H1 (cell line): ENCODE measurements at regions not wholly inside any gene's neighbourhood (a gene's known extent, or its start where the extent isn't known, plus 50 kb on each side); places are given as distances from the start of the nearest gene placed in this dataset.

Experiments used
- CTCF ChIA-PET: fragments of 300-600 bp; sonication (Branson Sonifier 250); formaldehyde crosslinking; loops from one replicate; lab custom pipeline; 2021; ENCODE audit not compliant: partially characterized antibody; lab: Charles Lee
- POLR2A ChIA-PET: fragments of 300-600 bp; sonication (Branson Sonifier 250); formaldehyde crosslinking; loops from one replicate; lab custom pipeline; 2021; ENCODE audit warnings: inconsistent platforms; ENCODE audit not compliant: partially characterized antibody; lab: Charles Lee
- DNase-seq, 2 experiments: peaks; one replicate each; pipeline versions ENCODE4 v3.0.0 to v3.0.0-alpha.2; 2010 to 2022; ENCODE audit warnings: low spot score in 2 of 2, low read depth in 1 of 2, mixed read lengths in 1 of 2
- FAIRE-seq: peaks from 2 replicates; lab custom pipeline; 2011; peaks lifted over from hg19 to GRCh38; lab: Jason Lieb, UNC
- H2AFZ ChIP-seq: 2 replicates; pipeline ENCODE4 v1.8.1; 2012; ENCODE audit warnings: low read length, inconsistent platforms
- H2AK5ac ChIP-seq: 2 replicates; pipeline ENCODE4 v1.6.1; 2013; ENCODE audit warnings: low read depth, low read length
- H2BK120ac ChIP-seq: replicated peaks from 2 replicates; pipeline ENCODE3; 2013; ENCODE audit warnings: low read depth, low read length, inconsistent platforms
- H2BK12ac ChIP-seq: 2 replicates; pipeline ENCODE4 v1.6.1; 2013; ENCODE audit warnings: low read depth, low read length
- H2BK15ac ChIP-seq: 2 replicates; pipeline ENCODE4 v1.6.1; 2013; ENCODE audit warnings: low read length
- H2BK20ac ChIP-seq: 2 replicates; pipeline ENCODE4 v1.6.1; 2013; ENCODE audit warnings: low read length
- H2BK5ac ChIP-seq: 2 replicates; pipeline ENCODE4 v1.6.1; 2013; ENCODE audit warnings: low read depth, low read length
- H3K14ac ChIP-seq: 2 replicates; pipeline ENCODE4 v1.6.1; 2013; ENCODE audit warnings: inconsistent platforms; ENCODE audit not compliant: insufficient read length
- H3K18ac ChIP-seq: 2 replicates; pipeline ENCODE4 v1.6.1; 2013; ENCODE audit warnings: low read length; ENCODE audit errors: extremely low read depth
- H3K23ac ChIP-seq: 2 replicates; pipeline ENCODE4 v1.6.1; 2013; ENCODE audit warnings: inconsistent platforms; ENCODE audit not compliant: insufficient read length
- H3K23me2 ChIP-seq: 2 replicates; pipeline ENCODE4 v1.6.1; 2013; ENCODE audit warnings: low read depth, low read length
- H3K27ac ChIP-seq: 2 replicates; pipeline ENCODE4 v1.6.1; 2011; ENCODE audit warnings: low read depth, low read length, inconsistent platforms
- H3K27me3 ChIP-seq, 4 experiments: replicated peaks in 1 of 4; 1 replicate in 1 of 4; 2 replicates in 3 of 4; pipeline versions ENCODE4 v1.6.1 to v1.8.1; 2011 to 2013; ENCODE audit warnings: low read length in 3 of 4, mild to moderate bottlenecking in 3 of 4, inconsistent platforms in 2 of 4, mixed read lengths in 2 of 4, moderate library complexity in 1 of 4; ENCODE audit not compliant: control insufficient read depth in 3 of 4, insufficient read depth in 3 of 4; ENCODE audit errors: extremely low read depth in 1 of 4
- H3K36me3 ChIP-seq, 4 experiments: 2 replicates each; pipeline versions ENCODE4 v1.6.1 to v1.8.1; 2011 to 2013; ENCODE audit warnings: mild to moderate bottlenecking in 4 of 4, low read length in 3 of 4, moderate library complexity in 2 of 4, control low read depth in 1 of 4, inconsistent platforms in 1 of 4; ENCODE audit not compliant: insufficient read depth in 4 of 4, control insufficient read depth in 2 of 4
- H3K4ac ChIP-seq: replicated peaks from 2 replicates; pipeline ENCODE3; 2013; ENCODE audit warnings: low read length, low read depth, mixed read lengths, inconsistent platforms; ENCODE audit not compliant: insufficient read length
- H3K4me1 ChIP-seq, 4 experiments: replicated peaks in 1 of 4; 1 replicate in 1 of 4; 2 replicates in 3 of 4; pipeline versions ENCODE4 v1.6.1 to v1.8.1; 2011 to 2013; ENCODE audit warnings: low read length in 3 of 4, inconsistent platforms in 2 of 4, mixed read lengths in 1 of 4; ENCODE audit not compliant: insufficient read depth in 4 of 4, control insufficient read depth in 3 of 4
- H3K4me2 ChIP-seq, 2 experiments: 2 replicates each; pipeline versions ENCODE4 v1.6.1 to v1.8.1; 2011 to 2013; ENCODE audit warnings: low read depth in 2 of 2, low read length in 2 of 2, control low read depth in 1 of 2, inconsistent platforms in 1 of 2, mild to moderate bottlenecking in 1 of 2; ENCODE audit not compliant: insufficient read depth in 1 of 2
- H3K4me3 ChIP-seq, 4 experiments: fragments of 200-600, 300-600 bp in 1 of 4; sonication (generic), shearing (Covaris generic), sonication (Bioruptor Twin) in 1 of 4; 2 replicates each; pipeline versions ENCODE4 v1.5.1 to v1.8.1; 2011 to 2016; ENCODE audit warnings: low read length in 4 of 4, low read depth in 3 of 4, control low read depth in 2 of 4, inconsistent platforms in 2 of 4, mild to moderate bottlenecking in 2 of 4, mixed read lengths in 1 of 4, moderate library complexity in 1 of 4; ENCODE audit not compliant: insufficient read depth in 2 of 4; ENCODE audit errors: extremely low read depth in 1 of 4
- H3K56ac ChIP-seq: replicated peaks from 2 replicates; pipeline ENCODE3; 2013; ENCODE audit warnings: low read depth, mild to moderate bottlenecking, mixed read lengths, low read length, inconsistent platforms; ENCODE audit not compliant: insufficient read length
- H3K79me1 ChIP-seq: 2 replicates; pipeline ENCODE4 v1.6.1; 2013; ENCODE audit warnings: low read depth, low read length, control low read depth
- H3K79me2 ChIP-seq, 2 experiments: 2 replicates each; pipeline versions ENCODE4 v1.6.1 to v1.8.1; 2012 to 2013; ENCODE audit warnings: low read length in 2 of 2, mild to moderate bottlenecking in 2 of 2, inconsistent platforms in 1 of 2; ENCODE audit not compliant: insufficient read depth in 2 of 2, control insufficient read depth in 1 of 2
- H3K9ac ChIP-seq, 4 experiments: replicated peaks in 1 of 4; 1 replicate in 1 of 4; 2 replicates in 3 of 4; pipeline versions ENCODE4 v1.6.1 to v1.8.1; 2011 to 2013; ENCODE audit warnings: low read depth in 3 of 4, low read length in 3 of 4, control low read depth in 2 of 4, mild to moderate bottlenecking in 2 of 4, moderate library complexity in 2 of 4, inconsistent platforms in 1 of 4; ENCODE audit errors: extremely low read depth in 1 of 4
- H3K9me3 ChIP-seq, 2 experiments: 2 replicates each; pipeline versions ENCODE4 v1.6.1 to v1.8.1; 2012 to 2013; ENCODE audit warnings: mild to moderate bottlenecking in 2 of 2, moderate library complexity in 2 of 2, control low read depth in 1 of 2, inconsistent platforms in 1 of 2, low read depth in 1 of 2, low read length in 1 of 2, mixed read lengths in 1 of 2; ENCODE audit not compliant: insufficient read depth in 2 of 2
- H4K20me1 ChIP-seq, 2 experiments: replicated peaks in 1 of 2; 2 replicates each; pipeline versions ENCODE3 to v1.8.1; 2011 to 2013; ENCODE audit warnings: inconsistent platforms in 2 of 2, low read length in 2 of 2, mild to moderate bottlenecking in 1 of 2; ENCODE audit not compliant: insufficient read depth in 2 of 2, control insufficient read depth in 1 of 2
- H4K5ac ChIP-seq: 2 replicates; pipeline ENCODE4 v1.6.1; 2013; ENCODE audit warnings: low read length, low read depth, mixed read lengths, inconsistent platforms; ENCODE audit not compliant: insufficient read length
- H4K8ac ChIP-seq: 2 replicates; pipeline ENCODE4 v1.8.0; 2013; ENCODE audit warnings: mild to moderate bottlenecking, moderate library complexity, low read length, inconsistent platforms; ENCODE audit not compliant: insufficient read depth; ENCODE audit errors: extremely low read depth
- H4K91ac ChIP-seq: replicated peaks from 2 replicates; pipeline ENCODE3; 2013; ENCODE audit warnings: low read length, mixed read lengths, inconsistent platforms; ENCODE audit not compliant: insufficient read length
- BRCA1 ChIP-seq: IDR thresholded peaks from 2 replicates; pipeline ENCODE4 v1.6.1; 2012; ENCODE audit warnings: low read depth, low read length, improper control_type of control experiment
- CEBPB ChIP-seq: IDR thresholded peaks from 2 replicates; pipeline ENCODE4 v1.6.1; 2012; ENCODE audit warnings: low read depth, low read length
- CHD1 ChIP-seq: IDR thresholded peaks from 2 replicates; pipeline ENCODE4 v1.6.1; 2012; ENCODE audit warnings: low read depth, low read length, improper control_type of control experiment
- CTBP2 ChIP-seq: IDR thresholded peaks from 2 replicates; pipeline ENCODE4 v1.7.0; 2011; ENCODE audit warnings: borderline replicate concordance, mild to moderate bottlenecking, moderate library complexity, mixed read lengths, low read length; ENCODE audit not compliant: insufficient read depth, insufficient read length
- EGR1 ChIP-seq: IDR thresholded peaks from 2 replicates; pipeline ENCODE4 v1.6.1; 2011; ENCODE audit warnings: low read depth, low read length, borderline replicate concordance
- GTF2F1 ChIP-seq: IDR thresholded peaks from 2 replicates; pipeline ENCODE4 v1.6.1; 2012; ENCODE audit warnings: low read depth, low read length, improper control_type of control experiment, borderline replicate concordance
- KDM1A ChIP-seq: fragments of 200-600, 300-600 bp; sonication (generic); IDR thresholded peaks from 2 replicates; pipeline ENCODE4 v1.7.1; 2016; ENCODE audit warnings: mild to moderate bottlenecking, low read length, borderline replicate concordance
- NANOG ChIP-seq: IDR thresholded peaks from 2 replicates; pipeline ENCODE4 v1.6.1; 2011; ENCODE audit warnings: low read length, low read depth, mild to moderate bottlenecking, inconsistent platforms; ENCODE audit not compliant: insufficient read depth, poor library complexity, severe bottlenecking
- NRF1 ChIP-seq: IDR thresholded peaks from 2 replicates; pipeline ENCODE4 v1.6.1; 2011; ENCODE audit warnings: mild to moderate bottlenecking, low read depth, low read length, improper control_type of control experiment
- POLR2AphosphoS5 ChIP-seq: IDR thresholded peaks from 2 replicates; pipeline ENCODE4 v1.6.1; 2011; ENCODE audit warnings: low read depth, low read length
- SIN3A ChIP-seq, 2 experiments: IDR thresholded peaks in 1 of 2; conservative IDR thresholded peaks in 1 of 2; 2 replicates each; pipeline ENCODE4 v1.6.1; 2011 to 2012; ENCODE audit warnings: low read length in 2 of 2, improper control_type of control experiment in 1 of 2, low read depth in 1 of 2, mild to moderate bottlenecking in 1 of 2
- SP1 ChIP-seq: IDR thresholded peaks from 2 replicates; pipeline ENCODE4 v1.6.1; 2011; ENCODE audit warnings: low read depth, low read length
- SUZ12 ChIP-seq: fragments of 200-600 bp; sonication (generic); IDR thresholded peaks from 2 replicates; pipeline ENCODE4 v1.6.1; 2012; ENCODE audit warnings: mild to moderate bottlenecking, inconsistent platforms, low read length, moderate library complexity, mixed read lengths
- WGBS, 2 experiments: shearing (Covaris generic) in 1 of 2; methylation state at CpG; one replicate each; pipeline versions ENCODE4 v1.1.6 to v1.1.7; 2013 to 2015; ENCODE audit warnings: low lambda C conversion rate in 2 of 2, mixed read lengths in 2 of 2, inconsistent platforms in 1 of 2, low coverage in 1 of 2, missing lambda C conversion rate in 1 of 2; ENCODE audit not compliant: insufficient replicate concordance in 2 of 2, insufficient coverage in 1 of 2, insufficient read length in 1 of 2; ENCODE audit errors: extremely low coverage in 1 of 2, missing lambda C conversion rate in 1 of 2; 5-methylcytosine and 5-hydroxymethylcytosine counted together
- TF ChIP-seq, protein P1 (sequence below): IDR thresholded peaks from 2 replicates; pipeline ENCODE4 v1.6.1; 2011; ENCODE audit warnings: low read length, improper control_type of control experiment

DNA sequence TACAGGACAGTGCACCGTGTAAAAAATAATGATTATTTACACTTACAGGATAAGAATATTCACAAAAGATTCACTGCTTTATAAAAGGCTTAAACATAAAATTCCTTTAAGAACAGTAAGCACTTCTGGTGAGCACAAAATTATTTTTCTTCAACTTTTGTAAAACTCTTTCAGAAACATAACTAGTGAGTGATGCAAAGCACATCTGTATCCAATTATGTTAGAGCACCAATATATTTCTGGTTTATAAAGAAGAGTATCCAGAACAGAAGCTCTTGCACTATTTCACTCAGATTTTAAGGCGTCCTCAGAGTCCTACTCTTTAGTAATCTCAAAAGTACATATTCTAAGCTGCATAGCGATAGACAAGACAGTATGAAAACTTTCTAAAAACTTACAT, 276.0 kb downstream of the C4orf33 start:
- no peak overlapping the region for H3K4me2 ChIP-seq
- no peak overlapping the region for H2AFZ ChIP-seq
- no peaks in the 10 kb centered on the region for H3K36me3 ChIP-seq
- no peaks in the 10 kb centered on the region for H3K79me1 ChIP-seq
- no peaks in the 10 kb centered on the region for H4K20me1 ChIP-seq
- H3K14ac ChIP-seq: no peak overlapping the region
- no peak for FAIRE-seq
- no peak for DNase-seq
- H3K4me1 ChIP-seq: no peaks in the 10 kb centered on the region
- H3K56ac ChIP-seq: no peak overlapping the region
- no peak overlapping the region for H2BK20ac ChIP-seq
- no peak overlapping the region for H2BK5ac ChIP-seq
- H2BK120ac ChIP-seq: no peak overlapping the region
- no peak overlapping the region for H3K9ac ChIP-seq
- H3K18ac ChIP-seq: no peak overlapping the region
- H3K4ac ChIP-seq: no peak overlapping the region
- no peak overlapping the region for H2BK12ac ChIP-seq
- no peak overlapping the region for H2AK5ac ChIP-seq
- no peaks in the 10 kb centered on the region for H3K23me2 ChIP-seq
- no peak overlapping the region for H4K8ac ChIP-seq
- no peak overlapping the region for H3K4me3 ChIP-seq
- no peak overlapping the region for H3K23ac ChIP-seq
- no peak overlapping the region for H4K91ac ChIP-seq
- no peaks in the 10 kb centered on the region for H3K9me3 ChIP-seq
- 95% methylated on average over 3 of the region's 3 CpGs; no CpG with 5 or more reads in 1 of the 2 experiments for WGBS, 2 experiments
- ChIA-PET POLR2A (no interaction called here), CTCF (interaction anchor here (1.3 kb wide), 1 partner anchor 9 kb away, joined by 6 read pairs; no protein-coding TSS in a partner anchor)
- H3K79me2 ChIP-seq: no peaks in the 10 kb centered on the region
- no peak overlapping the region for H4K5ac ChIP-seq
- H3K27me3 ChIP-seq: no peaks in the 10 kb centered on the region
- no peak overlapping the region for H2BK15ac ChIP-seq
- no peak overlapping the region for H3K27ac ChIP-seq
- TF ChIP-seq SIN3A (conservative IDR thresholded peaks at IDR 0.05 in 1 of 2, IDR thresholded peaks at IDR 0.05 in 1 of 2; ENCODE audit: low read depth in 1 of 2, low read length in 2 of 2) (no peak), CEBPB (no peak), NANOG (no peak), CHD1 (no peak), SUZ12 (no peak), BRCA1 (no peak), NRF1 (no peak), EGR1 (no peak), POLR2AphosphoS5 (no peak), KDM1A (no peak), CTBP2 (no peak), SP1 (no peak), GTF2F1 (no peak)
- TF ChIP-seq, protein P1, sequence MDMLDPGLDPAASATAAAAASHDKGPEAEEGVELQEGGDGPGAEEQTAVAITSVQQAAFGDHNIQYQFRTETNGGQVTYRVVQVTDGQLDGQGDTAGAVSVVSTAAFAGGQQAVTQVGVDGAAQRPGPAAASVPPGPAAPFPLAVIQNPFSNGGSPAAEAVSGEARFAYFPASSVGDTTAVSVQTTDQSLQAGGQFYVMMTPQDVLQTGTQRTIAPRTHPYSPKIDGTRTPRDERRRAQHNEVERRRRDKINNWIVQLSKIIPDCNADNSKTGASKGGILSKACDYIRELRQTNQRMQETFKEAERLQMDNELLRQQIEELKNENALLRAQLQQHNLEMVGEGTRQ: no peak
